ENCODE measurements at regions not wholly inside any gene's neighbourhood (a gene's known extent, or its start where the extent isn't known, plus 50 kb on each side); places are given as distances from the start of the nearest gene placed in this dataset.

GRCh38 chr7:9240001-9240400, 806.6 kb downstream of the NXPH1 start:
- DNase-seq (ENCODE audit: low read depth): no peak
- TF ChIP-seq CTCF (IDR thresholded peaks at IDR 0.05; ENCODE audit: control insufficient read depth, insufficient read depth, low read depth, low read length, missing control alignments): no peak
- no peak overlapping the region for H3K4me3 ChIP-seq (ENCODE audit: control insufficient read depth, low read depth, low read length)

GRCh38 chr7:9241826-9242225, 808.4 kb downstream of the NXPH1 start:
- DNase-seq (ENCODE audit: low read depth): no peak
- no peak overlapping the region for H3K4me3 ChIP-seq (ENCODE audit: control insufficient read depth, low read depth, low read length)
- no peak for TF ChIP-seq CTCF (IDR thresholded peaks at IDR 0.05; ENCODE audit: control insufficient read depth, insufficient read depth, low read depth, low read length, missing control alignments)

GRCh38 chr7:9242636-9243035, 809.2 kb downstream of the NXPH1 start:
- H3K4me3 ChIP-seq (ENCODE audit: control insufficient read depth, low read depth, low read length): no peak overlapping the region
- TF ChIP-seq CTCF (IDR thresholded peaks at IDR 0.05; ENCODE audit: control insufficient read depth, insufficient read depth, low read depth, low read length, missing control alignments): no peak

GRCh38 chr7:9250876-9251275, 817.5 kb downstream of the NXPH1 start:
- DNase-seq (ENCODE audit: low read depth): no peak
- TF ChIP-seq CTCF (IDR thresholded peaks at IDR 0.05; ENCODE audit: control insufficient read depth, insufficient read depth, low read depth, low read length, missing control alignments): no peak

More at GRCh38 chr7:9242636-9243035, 809.2 kb downstream of the NXPH1 start:
- DNase-seq (ENCODE audit: low read depth): no peak

GRCh38 chr7:9264395-9264794, 831.0 kb downstream of the NXPH1 start:
- no peak overlapping the region for H3K4me3 ChIP-seq (ENCODE audit: control insufficient read depth, low read depth, low read length)
- TF ChIP-seq CTCF (IDR thresholded peaks at IDR 0.05; ENCODE audit: control insufficient read depth, insufficient read depth, low read depth, low read length, missing control alignments): no peak
- no peak for DNase-seq (ENCODE audit: low read depth)

More at GRCh38 chr7:9250876-9251275, 817.5 kb downstream of the NXPH1 start:
- no peak overlapping the region for H3K4me3 ChIP-seq (ENCODE audit: control insufficient read depth, low read depth, low read length)

GRCh38 chr7:9280088-9280487, 846.7 kb downstream of the NXPH1 start:
- H3K4me3 ChIP-seq (ENCODE audit: control insufficient read depth, low read depth, low read length): no peak overlapping the region
- DNase-seq (ENCODE audit: low read depth): no peak
- no peak for TF ChIP-seq CTCF (IDR thresholded peaks at IDR 0.05; ENCODE audit: control insufficient read depth, insufficient read depth, low read depth, low read length, missing control alignments)

- DNase-seq (ENCODE audit: low read depth): no peak
- no peak overlapping the region for H3K4me3 ChIP-seq (ENCODE audit: control insufficient read depth, low read depth, low read length)
- TF ChIP-seq CTCF (IDR thresholded peaks at IDR 0.05; ENCODE audit: control insufficient read depth, insufficient read depth, low read depth, low read length, missing control alignments): no peak
Measured at GRCh38 chr7:9283246-9283645, 849.8 kb downstream of the NXPH1 start.

Measured in AG09309 (cell line).